Stimulated activated CD4-positive, alpha-beta T cell treated with anti-CD3 and anti-CD28 coated beads, Interleukin-2, amount 100 ng/mL, for 24 hours (primary cell): ENCODE measurements at regions not wholly inside any gene's neighbourhood (a gene's known extent, or its start where the extent isn't known, plus 50 kb on each side); places are given as distances from the start of the nearest gene placed in this dataset.
"Not testable (repeated sequence)": the region's sequence is repeated elsewhere in the genome, so short reads cannot be mapped to it uniquely, and the experiment has no call there.

ENCODE experiments used
- DNase-seq, 2 donors: peaks; one replicate each; pipeline ENCODE4 v3.0.0-alpha.2; 2020

GRCh38 chr5:118603278-118603677 is 385.1 kb downstream of the DTWD2 start:
- no peak for DNase-seq

- no peak for DNase-seq
Measured at GRCh38 chr5:118598311-118598710, 390.0 kb downstream of the DTWD2 start.

DNA sequence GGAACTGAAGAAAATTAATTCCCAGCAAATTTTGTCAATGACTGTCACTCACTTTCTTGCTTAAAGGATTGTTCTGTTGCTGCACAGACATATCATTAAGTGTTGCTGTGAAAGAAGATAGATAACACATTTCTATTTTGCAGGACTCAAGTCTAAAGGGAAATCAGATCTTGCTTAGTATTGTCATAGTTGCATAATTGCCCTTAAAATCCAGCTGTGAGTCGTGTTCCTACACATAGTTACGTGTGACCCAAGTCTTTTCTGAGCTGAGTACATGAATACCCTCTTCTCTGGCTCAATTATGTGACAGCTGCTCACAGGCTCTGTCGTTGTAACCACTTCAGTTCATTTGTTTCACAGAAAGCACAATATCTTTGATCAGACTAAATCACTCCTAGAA is 390.8 kb downstream of the DTWD2 start:
- DNase-seq: no peak

- no peak for DNase-seq
Measured at GRCh38 chr5:118596255-118596654, 392.1 kb downstream of the DTWD2 start.

GRCh38 chr5:118593003-118593328 is 395.4 kb downstream of the DTWD2 start:
- no peak for DNase-seq

DNA sequence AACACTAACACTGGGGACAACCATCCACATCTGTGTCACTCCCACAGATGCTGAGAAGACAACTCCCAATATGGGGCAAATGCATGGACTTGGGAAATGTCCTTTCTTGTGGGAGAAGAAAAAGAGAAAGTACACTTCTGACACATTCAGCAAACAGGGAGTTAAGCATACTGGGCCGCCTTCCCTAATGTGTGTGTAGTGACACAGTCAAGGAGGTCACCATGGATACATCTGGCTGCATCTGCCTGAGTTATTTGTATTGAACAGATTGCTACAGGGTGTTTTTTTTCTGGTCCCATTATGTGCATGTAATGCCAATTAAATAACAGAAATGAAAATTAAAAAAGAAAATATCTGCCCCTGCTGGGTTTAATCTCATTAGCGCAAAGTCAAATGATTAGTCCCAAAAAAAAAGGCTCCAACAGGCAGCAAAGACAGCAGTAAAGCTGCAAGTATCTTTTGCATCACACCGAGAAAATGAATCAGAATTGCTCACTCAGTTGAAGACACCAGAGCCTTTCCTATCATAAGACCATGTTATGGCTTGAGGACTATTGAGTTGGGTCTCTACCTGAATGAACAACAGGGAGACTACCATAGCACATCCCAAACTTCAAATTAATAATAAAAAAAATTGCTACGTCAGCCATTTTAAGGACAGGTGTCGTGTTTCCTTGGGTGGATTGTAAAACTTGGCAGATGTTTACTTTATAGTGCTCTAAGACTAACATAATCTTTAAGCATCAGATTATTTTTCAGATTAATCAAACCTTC is 395.9 kb downstream of the DTWD2 start:
- DNase-seq: no peak

GRCh38 chr5:118590806-118591205 is 397.5 kb downstream of the DTWD2 start:
- no peak for DNase-seq

GRCh38 chr5:118580949-118581348 is 407.4 kb downstream of the DTWD2 start:
- no peak for DNase-seq

DNA sequence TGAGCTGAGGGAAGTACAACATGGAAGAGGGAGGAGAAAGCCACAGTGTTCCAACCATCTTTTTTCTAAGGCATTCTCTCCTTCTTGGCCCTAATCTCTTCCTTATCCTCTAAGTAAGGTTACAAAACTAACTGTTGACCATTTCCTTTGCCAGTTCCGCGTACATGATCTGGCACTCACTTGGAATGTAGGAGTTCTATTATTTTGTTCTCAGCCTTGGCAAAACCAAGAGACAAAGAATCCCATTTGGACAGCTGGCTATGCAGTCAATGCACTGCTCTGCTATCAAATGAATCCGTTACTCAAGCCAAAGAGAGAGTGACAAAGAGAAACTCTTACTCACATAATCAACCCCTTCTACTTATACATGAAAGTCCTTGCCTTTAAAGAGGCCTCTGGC is 410.3 kb downstream of the DTWD2 start:
- DNase-seq: no peak

DNA sequence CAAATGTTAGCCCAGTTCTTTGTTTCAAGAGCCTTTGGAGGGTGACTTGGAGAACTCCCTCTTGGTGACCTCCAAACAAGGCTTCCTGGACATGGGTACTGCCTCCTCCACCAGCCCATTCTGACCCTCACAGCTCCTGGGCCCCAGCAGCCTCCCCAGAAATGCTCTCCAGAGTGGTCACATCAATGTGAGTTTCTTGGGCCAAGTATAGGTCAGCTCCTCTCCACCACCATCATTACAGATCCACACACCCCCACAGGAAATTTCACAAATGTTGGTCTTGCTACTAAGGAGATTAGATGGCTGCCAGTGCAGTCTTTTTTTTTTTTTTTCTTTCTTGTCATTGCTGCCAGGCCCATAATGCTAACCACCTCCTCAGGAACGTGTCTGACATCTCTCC is 410.7 kb downstream of the DTWD2 start:
- no peak for DNase-seq

- DNase-seq: not testable (repeated sequence)
Measured at GRCh38 chr5:118570276-118570675, 418.1 kb downstream of the DTWD2 start.

- DNase-seq: not testable (repeated sequence)
Measured at GRCh38 chr5:118569596-118569995, 418.8 kb downstream of the DTWD2 start.

DNA sequence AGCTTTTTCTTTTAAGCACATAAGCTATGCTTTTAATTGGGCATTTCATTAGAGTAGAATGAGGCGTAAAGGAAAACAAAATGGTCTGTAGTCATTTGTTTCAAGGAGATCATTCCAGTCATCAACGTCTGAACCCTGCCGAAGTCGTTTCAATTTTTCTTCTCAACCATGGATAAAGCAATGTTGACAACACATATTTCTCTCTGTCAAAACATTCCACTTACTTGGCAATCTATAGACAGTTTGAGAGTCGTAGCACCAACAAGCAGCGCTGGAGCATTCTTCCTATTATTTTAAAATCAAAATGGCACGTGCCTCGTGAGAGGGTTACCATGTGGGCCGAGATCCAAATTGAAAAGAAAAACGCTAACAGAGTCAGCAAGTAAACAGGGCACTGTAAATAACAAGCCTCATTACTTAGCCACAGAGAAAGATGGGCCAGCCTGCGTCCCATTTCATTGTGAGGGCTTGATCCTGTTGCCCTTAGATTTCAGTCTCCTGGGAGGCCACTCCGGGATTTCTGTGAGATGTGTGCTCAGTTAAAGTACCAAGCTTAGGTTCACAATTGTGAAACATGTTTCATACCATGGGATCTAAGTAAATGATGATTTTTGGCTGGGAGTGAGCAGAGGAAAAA is 422.9 kb downstream of the DTWD2 start:
- no peak for DNase-seq

DNA sequence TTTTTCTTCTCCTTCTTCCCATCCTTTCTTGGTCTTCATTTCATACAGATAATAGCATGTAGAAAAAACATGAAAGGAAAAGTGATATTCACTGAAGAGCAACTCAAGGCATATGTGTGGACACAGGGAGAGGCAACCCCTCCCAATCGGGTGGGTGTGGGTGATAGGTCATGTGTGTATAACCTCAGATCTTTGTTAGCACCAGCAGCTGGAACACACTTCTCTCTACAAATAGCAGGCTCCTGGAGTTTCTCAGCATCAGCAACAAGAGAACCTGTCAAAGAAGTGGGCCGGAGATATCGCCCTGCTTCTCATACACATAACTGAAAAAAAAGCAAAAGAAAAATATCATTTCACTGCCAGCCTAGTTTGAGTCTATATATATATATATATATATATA is 426.4 kb downstream of the DTWD2 start:
- no peak for DNase-seq

GRCh38 chr5:118561235-118561634 is 427.1 kb downstream of the DTWD2 start:
- no peak for DNase-seq

DNA sequence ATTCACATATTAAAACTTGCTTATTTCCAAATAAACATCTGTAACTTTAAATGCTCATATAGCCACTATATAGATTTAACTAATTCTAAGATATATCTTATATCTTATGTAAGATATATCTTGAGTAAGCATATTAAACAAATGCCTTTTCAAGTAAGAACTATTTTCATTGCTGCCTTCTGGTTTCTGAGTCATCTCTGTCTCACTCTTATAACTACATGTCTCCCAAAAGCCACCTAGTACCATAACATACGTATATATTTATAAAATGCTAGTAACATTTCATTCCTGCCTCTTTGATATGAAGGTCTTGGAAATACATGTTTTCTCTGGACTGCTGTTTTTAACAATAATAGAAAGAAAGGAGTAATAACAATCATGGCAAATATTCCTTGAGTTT is 429.5 kb downstream of the DTWD2 start:
- DNase-seq: no peak

DNA sequence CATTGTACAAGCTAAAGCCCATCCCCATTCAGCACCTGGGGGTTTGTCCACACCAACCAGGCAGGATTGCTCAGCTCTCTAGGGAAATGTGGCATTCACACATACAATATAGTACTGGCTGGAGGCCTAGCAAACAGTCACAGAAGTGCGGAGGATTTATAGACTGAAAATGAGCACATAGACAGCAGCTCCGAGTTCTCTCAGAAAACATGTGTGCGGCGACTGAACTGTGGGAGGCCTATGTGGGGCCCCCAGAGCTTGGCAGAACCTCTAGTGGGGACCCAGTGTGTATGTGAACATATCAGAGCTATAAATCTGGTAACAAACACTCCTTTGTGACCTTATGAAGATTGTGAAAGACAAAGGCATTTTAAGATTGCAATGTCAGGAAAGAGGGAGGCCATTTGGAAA is 431.1 kb downstream of the DTWD2 start:
- no peak for DNase-seq

GRCh38 chr5:118556792-118557191 is 431.6 kb downstream of the DTWD2 start:
- DNase-seq: no peak

- no peak for DNase-seq
Measured at GRCh38 chr5:118555727-118556126, 432.6 kb downstream of the DTWD2 start.

- no peak for DNase-seq
Measured at GRCh38 chr5:118554981-118555380, 433.4 kb downstream of the DTWD2 start.

- DNase-seq: no peak
Measured at GRCh38 chr5:118554241-118554640, 434.1 kb downstream of the DTWD2 start.

- DNase-seq: no peak
Measured at GRCh38 chr5:118553662-118554061, 434.7 kb downstream of the DTWD2 start.

DNA sequence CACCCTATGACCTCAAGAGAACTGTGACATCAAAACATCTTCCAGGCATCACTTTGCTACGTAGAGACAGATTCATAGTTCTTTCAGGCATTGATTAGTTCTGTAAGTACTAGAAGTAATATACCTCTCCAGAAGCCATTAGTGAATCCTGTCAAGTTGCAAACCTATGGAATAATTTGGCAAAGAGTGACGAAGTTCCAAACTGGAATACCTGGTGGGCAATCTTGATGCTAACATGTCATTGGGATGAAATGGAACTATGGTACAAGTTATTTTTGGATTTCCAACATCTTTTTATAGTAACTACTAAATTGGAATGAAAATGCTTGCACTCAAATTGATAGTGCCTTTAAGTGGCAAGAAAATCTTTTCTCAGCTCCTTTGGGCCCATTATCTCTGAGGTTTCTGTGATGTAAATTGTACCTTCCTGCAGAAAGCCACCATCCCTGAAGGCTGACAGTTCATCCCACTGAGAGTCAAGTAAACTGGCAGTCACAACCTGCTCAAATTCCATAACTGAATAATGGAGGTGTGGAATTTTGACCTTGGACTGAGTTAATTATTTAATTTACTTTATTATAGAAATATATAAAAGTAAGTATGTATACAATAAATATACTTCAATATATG is 435.5 kb downstream of the DTWD2 start:
- no peak for DNase-seq

- DNase-seq: no peak
Measured at GRCh38 chr5:118552146-118552545, 436.2 kb downstream of the DTWD2 start.
